ENCODE measurements at regions not wholly inside any gene's neighbourhood (a gene's known extent, or its start where the extent isn't known, plus 50 kb on each side); places are given as distances from the start of the nearest gene placed in this dataset.

DNA sequence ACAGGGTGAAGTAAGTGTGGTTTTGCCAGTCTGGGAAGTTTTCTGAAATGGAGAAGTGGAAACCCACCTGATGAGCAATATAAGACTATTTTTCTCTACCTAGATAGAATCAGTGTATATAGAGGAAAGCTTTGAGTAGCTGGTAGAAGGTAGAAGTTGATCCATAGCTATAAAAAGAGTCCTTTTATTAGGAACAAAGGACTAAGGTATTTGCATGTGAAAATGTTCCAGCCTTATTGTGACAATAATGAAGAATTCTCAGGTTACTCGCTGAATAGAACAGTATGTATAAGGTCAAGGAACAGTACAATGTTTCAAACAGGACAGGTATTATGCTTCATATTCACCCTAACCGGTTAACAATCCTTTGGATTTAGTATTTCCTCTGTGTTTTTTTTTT, 972.2 kb downstream of the OTOL1 start:
- H3K9me1 ChIP-seq (ENCODE audit: control insufficient read depth, insufficient read depth, low read length) = no peaks in the 10 kb centered on the region
- ATAC-seq (no peak), DNase-seq (ENCODE audit: extremely low read depth in 1 of 4, low spot score in 3 of 4) (no peak), FAIRE-seq (no peak)
- in situ Hi-C loops (cut with MboI) = no loop called here
- H4K20me1 ChIP-seq (replicated peaks; ENCODE audit: control insufficient read depth, insufficient read depth, low read length) = no peaks in the 10 kb centered on the region
- no peaks in the 10 kb centered on the region for H3K36me3 ChIP-seq (ENCODE audit: control insufficient read depth, insufficient read depth, low read length)
- no TSS peak for BruUV-seq (replicated peaks)
- H3K4me2 ChIP-seq (ENCODE audit: insufficient read depth, low read length) = no peak overlapping the region
- H3K9ac ChIP-seq (ENCODE audit: insufficient read depth in 1 of 2, low read depth in 2 of 2, low read length in 2 of 2) = no peak overlapping the region
- WGBS (ENCODE audit: insufficient coverage, low coverage, missing lambda C conversion rate) = 9% methylated on average over 2 of the region's 2 CpGs
- no peak overlapping the region for H2AFZ ChIP-seq (ENCODE audit: low read depth, low read length)
- CTCF ChIA-PET (ENCODE audit: low intra/inter-chr PET ratio) = no interaction called here
- POLR2A ChIA-PET = no interaction called here
- no peaks in the 10 kb centered on the region for H3K9me3 ChIP-seq (replicated peaks; ENCODE audit: control insufficient read depth, insufficient read depth, low read depth, low read length)
- TF ChIP-seq ETV1 (tag; conservative IDR thresholded peaks at IDR 0.05; ENCODE audit: low read depth) (no peak), LCOR (CRISPR knock-in tag; IDR thresholded peaks at IDR 0.05) (no peak), TAL1 (IDR thresholded peaks at IDR 0.05) (no peak), ZNF79 (CRISPR knock-in tag; IDR thresholded peaks at IDR 0.05; ENCODE audit: low read depth) (no peak), RBM25 (IDR thresholded peaks at IDR 0.05; ENCODE audit: low read depth, low read length, severe bottlenecking) (no peak), PHB2 (IDR thresholded peaks at IDR 0.05; ENCODE audit: low read depth) (no peak), ZNF431 (CRISPR knock-in tag; IDR thresholded peaks at IDR 0.05) (no peak), ELF1 (tag; IDR thresholded peaks at IDR 0.05) (no peak)
- TF ChIP-seq, protein P1, sequence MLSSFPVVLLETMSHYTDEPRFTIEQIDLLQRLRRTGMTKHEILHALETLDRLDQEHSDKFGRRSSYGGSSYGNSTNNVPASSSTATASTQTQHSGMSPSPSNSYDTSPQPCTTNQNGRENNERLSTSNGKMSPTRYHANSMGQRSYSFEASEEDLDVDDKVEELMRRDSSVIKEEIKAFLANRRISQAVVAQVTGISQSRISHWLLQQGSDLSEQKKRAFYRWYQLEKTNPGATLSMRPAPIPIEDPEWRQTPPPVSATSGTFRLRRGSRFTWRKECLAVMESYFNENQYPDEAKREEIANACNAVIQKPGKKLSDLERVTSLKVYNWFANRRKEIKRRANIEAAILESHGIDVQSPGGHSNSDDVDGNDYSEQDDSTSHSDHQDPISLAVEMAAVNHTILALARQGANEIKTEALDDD (IDR thresholded peaks at IDR 0.05) = no peak
- TF ChIP-seq, protein P2, sequence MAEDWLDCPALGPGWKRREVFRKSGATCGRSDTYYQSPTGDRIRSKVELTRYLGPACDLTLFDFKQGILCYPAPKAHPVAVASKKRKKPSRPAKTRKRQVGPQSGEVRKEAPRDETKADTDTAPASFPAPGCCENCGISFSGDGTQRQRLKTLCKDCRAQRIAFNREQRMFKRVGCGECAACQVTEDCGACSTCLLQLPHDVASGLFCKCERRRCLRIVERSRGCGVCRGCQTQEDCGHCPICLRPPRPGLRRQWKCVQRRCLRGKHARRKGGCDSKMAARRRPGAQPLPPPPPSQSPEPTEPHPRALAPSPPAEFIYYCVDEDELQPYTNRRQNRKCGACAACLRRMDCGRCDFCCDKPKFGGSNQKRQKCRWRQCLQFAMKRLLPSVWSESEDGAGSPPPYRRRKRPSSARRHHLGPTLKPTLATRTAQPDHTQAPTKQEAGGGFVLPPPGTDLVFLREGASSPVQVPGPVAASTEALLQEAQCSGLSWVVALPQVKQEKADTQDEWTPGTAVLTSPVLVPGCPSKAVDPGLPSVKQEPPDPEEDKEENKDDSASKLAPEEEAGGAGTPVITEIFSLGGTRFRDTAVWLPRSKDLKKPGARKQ (CRISPR knock-in tag; IDR thresholded peaks at IDR 0.05) = no peak
- H3K4me1 ChIP-seq (replicated peaks in 1 of 2; ENCODE audit: control insufficient read depth in 2 of 2, insufficient read depth in 2 of 2, low read length in 2 of 2) = no peaks in the 10 kb centered on the region
- H3K4me3 ChIP-seq = no peak overlapping the region
- no peaks in the 10 kb centered on the region for H3K27me3 ChIP-seq (ENCODE audit: control insufficient read depth in 2 of 2, insufficient read depth in 2 of 2, low read length in 2 of 2)
- no peak overlapping the region for H3K27ac ChIP-seq (ENCODE audit: extremely low read depth, low read depth, low read length)
- no peaks in the 10 kb centered on the region for H3K79me2 ChIP-seq (ENCODE audit: control insufficient read depth, insufficient read depth, low read length)
- intact Hi-C loops (cut with micrococcal nuclease) = no loop called here
